ENCODE measurements at regions not wholly inside any gene's neighbourhood (a gene's known extent, or its start where the extent isn't known, plus 50 kb on each side); places are given as distances from the start of the nearest gene placed in this dataset.
A peak's percentile ranks its signal among the peaks of the same experiment; 100 is the strongest.

DNA sequence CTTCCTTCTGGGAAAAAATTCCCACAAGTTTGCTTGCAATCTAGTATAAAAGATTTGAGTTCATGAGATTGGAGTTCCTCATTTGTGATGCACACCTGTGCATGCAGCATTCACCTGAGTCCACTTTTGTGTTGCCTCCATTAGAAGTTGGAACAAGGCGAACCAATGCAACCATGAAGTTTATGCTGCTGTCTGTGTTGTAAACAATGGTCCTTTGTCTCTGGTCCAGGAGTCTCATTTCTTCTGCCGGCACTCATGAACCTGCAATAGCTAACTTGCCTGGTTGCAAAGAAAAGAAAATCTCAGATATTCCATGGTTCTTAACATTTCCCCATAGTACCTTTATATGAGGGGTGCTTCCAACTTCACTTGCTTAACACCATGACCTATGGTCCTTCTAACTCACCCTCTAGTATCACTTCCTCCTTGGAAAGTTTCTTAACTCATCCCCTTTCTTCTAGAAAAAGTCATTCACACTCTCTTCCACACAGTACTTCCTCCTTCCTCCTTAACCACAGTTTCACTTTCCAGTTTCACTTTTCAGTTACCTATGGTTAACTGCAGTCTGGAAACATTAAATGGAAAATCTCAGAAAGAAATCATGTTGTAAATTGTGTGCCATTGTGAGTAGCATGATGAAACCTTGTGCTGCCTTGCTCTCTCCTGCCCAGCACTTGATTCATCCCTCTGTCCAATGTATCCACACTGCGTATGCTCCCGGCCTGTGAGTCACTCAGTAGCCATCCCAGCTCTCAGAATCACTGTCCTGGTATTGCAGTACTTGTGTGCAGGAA, 128.8 kb upstream of the TRIB2 start:
- Histone ChIP-seq H3K79me2 (ENCODE audit: insufficient read depth, low read length) (no peaks in the 10 kb centered on the region), H3K9me3 (ENCODE audit: insufficient read depth, low read length, severe bottlenecking) (no peaks in the 10 kb centered on the region), H3K27me3 (ENCODE audit: insufficient read depth, low read length, poor library complexity) (no peaks in the 10 kb centered on the region), H3K9ac (ENCODE audit: low read depth, low read length) (no peak overlapping the region), H3K4me1 (ENCODE audit: insufficient read depth, low read length) (peaks cover 12% of the 10 kb centered on the region), H3K4me2 (ENCODE audit: insufficient read depth, low read length) (peak overlapping the region; percentile 26; the same call in 1 of the 2 replicates), H3K36me3 (ENCODE audit: insufficient read depth, low read length) (no peaks in the 10 kb centered on the region), H2AFZ (ENCODE audit: low read depth, low read length) (peak overlapping the region; percentile 52), H3K27ac (ENCODE audit: low read length) (peak overlapping the region; percentile 51), H3K4me3 (ENCODE audit: low read depth in 1 of 2, low read length in 2 of 2) (no peak overlapping the region), H4K20me1 (ENCODE audit: insufficient read depth, low read length) (no peaks in the 10 kb centered on the region)
- ATAC-seq (ENCODE audit: insufficient read depth, low read depth) (peak; percentile 88), DNase-seq (peak; percentile 10)
- TF ChIP-seq EZH2 (IDR thresholded peaks at IDR 0.05; ENCODE audit: borderline replicate concordance, low read depth, low read length, severe bottlenecking): no peak
- TF ChIP-seq, protein P1, sequence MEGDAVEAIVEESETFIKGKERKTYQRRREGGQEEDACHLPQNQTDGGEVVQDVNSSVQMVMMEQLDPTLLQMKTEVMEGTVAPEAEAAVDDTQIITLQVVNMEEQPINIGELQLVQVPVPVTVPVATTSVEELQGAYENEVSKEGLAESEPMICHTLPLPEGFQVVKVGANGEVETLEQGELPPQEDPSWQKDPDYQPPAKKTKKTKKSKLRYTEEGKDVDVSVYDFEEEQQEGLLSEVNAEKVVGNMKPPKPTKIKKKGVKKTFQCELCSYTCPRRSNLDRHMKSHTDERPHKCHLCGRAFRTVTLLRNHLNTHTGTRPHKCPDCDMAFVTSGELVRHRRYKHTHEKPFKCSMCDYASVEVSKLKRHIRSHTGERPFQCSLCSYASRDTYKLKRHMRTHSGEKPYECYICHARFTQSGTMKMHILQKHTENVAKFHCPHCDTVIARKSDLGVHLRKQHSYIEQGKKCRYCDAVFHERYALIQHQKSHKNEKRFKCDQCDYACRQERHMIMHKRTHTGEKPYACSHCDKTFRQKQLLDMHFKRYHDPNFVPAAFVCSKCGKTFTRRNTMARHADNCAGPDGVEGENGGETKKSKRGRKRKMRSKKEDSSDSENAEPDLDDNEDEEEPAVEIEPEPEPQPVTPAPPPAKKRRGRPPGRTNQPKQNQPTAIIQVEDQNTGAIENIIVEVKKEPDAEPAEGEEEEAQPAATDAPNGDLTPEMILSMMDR (IDR thresholded peaks at IDR 0.05; ENCODE audit: borderline replicate concordance, extremely low read depth, low read length, poor library complexity, severe bottlenecking): no peak

DNA sequence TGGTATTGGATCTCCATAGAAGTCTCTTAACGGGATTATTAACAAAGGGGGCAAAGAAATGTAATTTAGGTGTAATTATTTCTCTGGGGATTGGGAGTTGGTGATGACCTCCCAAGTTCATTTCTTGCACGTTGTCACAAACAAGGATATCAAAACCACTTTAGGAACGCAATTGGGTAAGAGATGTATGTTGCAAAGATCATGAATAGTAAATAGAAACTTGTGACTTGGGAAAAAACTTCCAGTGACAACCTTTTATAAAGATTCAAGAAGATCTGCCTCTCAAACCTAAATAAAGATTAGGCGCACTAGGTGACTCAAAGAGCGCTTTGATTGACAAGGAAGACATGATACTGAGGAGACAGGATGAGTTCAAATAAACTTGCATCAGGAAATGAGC, 127.8 kb upstream of the TRIB2 start:
- Histone ChIP-seq H3K27me3 (ENCODE audit: insufficient read depth, low read length, poor library complexity) (no peaks in the 10 kb centered on the region), H3K4me1 (ENCODE audit: insufficient read depth, low read length) (peaks cover 12% of the 10 kb centered on the region), H3K4me2 (ENCODE audit: insufficient read depth, low read length) (no peak overlapping the region), H2AFZ (ENCODE audit: low read depth, low read length) (no peak overlapping the region), H3K79me2 (ENCODE audit: insufficient read depth, low read length) (no peaks in the 10 kb centered on the region), H3K9ac (ENCODE audit: low read depth, low read length) (no peak overlapping the region), H3K9me3 (ENCODE audit: insufficient read depth, low read length, severe bottlenecking) (no peaks in the 10 kb centered on the region), H3K27ac (ENCODE audit: low read length) (no peak overlapping the region), H3K36me3 (ENCODE audit: insufficient read depth, low read length) (no peaks in the 10 kb centered on the region), H4K20me1 (ENCODE audit: insufficient read depth, low read length) (no peaks in the 10 kb centered on the region), H3K4me3 (ENCODE audit: low read depth in 1 of 2, low read length in 2 of 2) (no peak overlapping the region)
- TF ChIP-seq, protein P1 (IDR thresholded peaks at IDR 0.05; ENCODE audit: borderline replicate concordance, extremely low read depth, low read length, poor library complexity, severe bottlenecking): no peak
- no peak for TF ChIP-seq EZH2 (IDR thresholded peaks at IDR 0.05; ENCODE audit: borderline replicate concordance, low read depth, low read length, severe bottlenecking)
- ATAC-seq (ENCODE audit: insufficient read depth, low read depth): no peak
- no peak for DNase-seq

DNA sequence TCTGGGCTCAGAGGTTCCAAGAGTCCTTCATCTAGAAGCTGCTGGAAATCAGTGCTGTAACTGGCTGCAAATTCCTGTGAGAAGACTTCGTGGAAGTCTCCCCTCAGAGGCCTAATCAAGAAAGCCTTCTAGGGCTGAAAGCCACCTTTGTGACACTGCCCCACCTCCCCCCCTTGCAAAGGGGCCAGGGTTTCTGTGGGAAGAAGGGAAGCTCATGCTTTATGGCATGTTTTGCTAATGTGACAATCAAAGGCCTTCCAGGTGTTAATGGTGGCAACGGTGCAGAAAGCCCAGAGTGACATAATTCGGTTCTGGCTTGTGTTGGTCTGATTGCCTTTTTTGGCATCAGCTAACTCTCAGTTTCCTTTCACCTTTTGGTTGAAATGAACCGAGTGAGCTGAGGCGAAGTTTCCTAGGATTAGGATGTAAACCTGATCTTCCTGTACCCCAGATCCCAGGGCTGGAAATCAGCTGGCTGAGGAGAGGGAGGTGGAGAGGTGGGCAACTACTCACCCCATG, 126.9 kb upstream of the TRIB2 start:
- no peak for DNase-seq
- ATAC-seq (ENCODE audit: insufficient read depth, low read depth): no peak
- no peak overlapping the region for H3K4me2 ChIP-seq (ENCODE audit: insufficient read depth, low read length)
- H3K4me1 ChIP-seq (ENCODE audit: insufficient read depth, low read length): peaks cover 12% of the 10 kb centered on the region
- no peaks in the 10 kb centered on the region for H4K20me1 ChIP-seq (ENCODE audit: insufficient read depth, low read length)
- TF ChIP-seq, protein P1 (IDR thresholded peaks at IDR 0.05; ENCODE audit: borderline replicate concordance, extremely low read depth, low read length, poor library complexity, severe bottlenecking): no peak
- TF ChIP-seq EZH2 (IDR thresholded peaks at IDR 0.05; ENCODE audit: borderline replicate concordance, low read depth, low read length, severe bottlenecking): no peak
- no peak overlapping the region for H3K9ac ChIP-seq (ENCODE audit: low read depth, low read length)
- no peak overlapping the region for H3K27ac ChIP-seq (ENCODE audit: low read length)
- H2AFZ ChIP-seq (ENCODE audit: low read depth, low read length): no peak overlapping the region
- no peaks in the 10 kb centered on the region for H3K9me3 ChIP-seq (ENCODE audit: insufficient read depth, low read length, severe bottlenecking)
- no peaks in the 10 kb centered on the region for H3K36me3 ChIP-seq (ENCODE audit: insufficient read depth, low read length)
- H3K79me2 ChIP-seq (ENCODE audit: insufficient read depth, low read length): no peaks in the 10 kb centered on the region
- no peaks in the 10 kb centered on the region for H3K27me3 ChIP-seq (ENCODE audit: insufficient read depth, low read length, poor library complexity)
- no peak overlapping the region for H3K4me3 ChIP-seq (ENCODE audit: low read depth in 1 of 2, low read length in 2 of 2)
